Fibroblast of lung (primary cell): ENCODE measurements at regions not wholly inside any gene's neighbourhood (a gene's known extent, or its start where the extent isn't known, plus 50 kb on each side); places are given as distances from the start of the nearest gene placed in this dataset.

ENCODE experiments used
- DNase-seq, 2 donors: peaks; one replicate each; pipeline versions ENCODE4 v3.0.0 to v3.0.0-alpha.2; 2010; ENCODE audit warnings: low read depth in 2 of 2
- H2AFZ ChIP-seq: 2 replicates; pipeline ENCODE4 v1.5.1; 2012; ENCODE audit warnings: low read length, control low read depth, inconsistent platforms
- H3K27ac ChIP-seq: 2 replicates; pipeline ENCODE4 v1.5.1; 2011; ENCODE audit warnings: low read length, control low read depth; ENCODE audit not compliant: insufficient read depth
- H3K27me3 ChIP-seq: 2 replicates; pipeline ENCODE4 v1.5.1; 2011; ENCODE audit warnings: mild to moderate bottlenecking, low read length; ENCODE audit not compliant: control insufficient read depth, insufficient read depth
- H3K36me3 ChIP-seq: 2 replicates; pipeline ENCODE4 v1.5.1; 2011; ENCODE audit warnings: low read length; ENCODE audit not compliant: control insufficient read depth, insufficient read depth
- H3K4me1 ChIP-seq: 2 replicates; pipeline ENCODE4 v1.5.1; 2011; ENCODE audit warnings: low read length; ENCODE audit not compliant: control insufficient read depth, insufficient read depth; ENCODE audit errors: extremely low read depth
- H3K4me2 ChIP-seq: 2 replicates; pipeline ENCODE4 v1.5.1; 2011; ENCODE audit warnings: low read length, control low read depth; ENCODE audit not compliant: insufficient read depth; ENCODE audit errors: extremely low read depth
- H3K4me3 ChIP-seq, 4 experiments: fragments of 200-600 bp in 1 of 4; sonication (generic) in 1 of 4; replicated peaks in 1 of 4; 2 replicates each; pipeline ENCODE4 v1.5.1; 2011 to 2016; ENCODE audit warnings: low read length in 4 of 4, low read depth in 3 of 4, mild to moderate bottlenecking in 3 of 4, control low read depth in 2 of 4, inconsistent platforms in 1 of 4, mixed read lengths in 1 of 4; ENCODE audit not compliant: insufficient read depth in 1 of 4; ENCODE audit errors: control extremely low read depth in 1 of 4
- H3K79me2 ChIP-seq: 2 replicates; pipeline ENCODE4 v1.5.1; 2012; ENCODE audit warnings: mild to moderate bottlenecking, low read length, inconsistent platforms; ENCODE audit not compliant: control insufficient read depth, insufficient read depth
- H3K9ac ChIP-seq: 2 replicates; pipeline ENCODE4 v1.5.1; 2011; ENCODE audit warnings: mild to moderate bottlenecking, low read length, control low read depth; ENCODE audit not compliant: insufficient read depth
- H3K9me3 ChIP-seq: 2 replicates; pipeline ENCODE4 v1.5.1; 2012; ENCODE audit warnings: low read depth, low read length; ENCODE audit not compliant: control insufficient read depth, insufficient read depth
- H4K20me1 ChIP-seq: 2 replicates; pipeline ENCODE4 v1.5.1; 2011; ENCODE audit warnings: low read length; ENCODE audit not compliant: control insufficient read depth, insufficient read depth; ENCODE audit errors: extremely low read depth
- EZH2 ChIP-seq: IDR thresholded peaks from 2 replicates; pipeline ENCODE4 v1.5.1; 2012; ENCODE audit warnings: low read length, control low read depth, mild to moderate bottlenecking; ENCODE audit errors: missing control alignments
- TF ChIP-seq, protein P1 (sequence below), 2 donors: IDR thresholded peaks in 1 of 2; conservative IDR thresholded peaks in 1 of 2; 1 replicate in 1 of 2; 2 replicates in 1 of 2; pipeline ENCODE4 v1.5.1; 2011 to 2012; ENCODE audit warnings: low read length in 2 of 2, control low read depth in 1 of 2, inconsistent platforms in 1 of 2, low read depth in 1 of 2, mild to moderate bottlenecking in 1 of 2

DNA sequence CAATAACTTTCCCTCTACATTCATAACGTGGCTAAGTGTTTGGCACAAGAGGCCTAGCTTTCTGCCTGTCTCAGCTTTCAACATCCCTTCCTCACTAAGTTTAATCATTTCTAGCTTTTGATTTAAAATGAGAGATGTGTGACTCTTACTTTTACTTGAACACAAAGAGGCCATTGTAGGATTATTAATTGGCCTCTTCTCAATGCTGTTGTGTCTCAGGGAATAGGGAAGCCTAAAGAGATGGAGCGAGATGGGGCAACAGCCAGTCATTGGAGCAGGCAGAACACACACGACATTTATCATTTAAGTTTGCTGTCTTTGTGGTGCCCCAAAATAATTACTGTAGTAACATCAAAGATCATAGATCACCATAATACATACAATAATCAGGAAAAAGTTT is 167.1 kb upstream of the TRIM24 start:
- H3K9ac ChIP-seq = no peak overlapping the region
- no peaks in the 10 kb centered on the region for H3K9me3 ChIP-seq
- no peak overlapping the region for H2AFZ ChIP-seq
- no peaks in the 10 kb centered on the region for H3K27me3 ChIP-seq
- H3K36me3 ChIP-seq = no peaks in the 10 kb centered on the region
- TF ChIP-seq EZH2 = no peak
- TF ChIP-seq, protein P1, sequence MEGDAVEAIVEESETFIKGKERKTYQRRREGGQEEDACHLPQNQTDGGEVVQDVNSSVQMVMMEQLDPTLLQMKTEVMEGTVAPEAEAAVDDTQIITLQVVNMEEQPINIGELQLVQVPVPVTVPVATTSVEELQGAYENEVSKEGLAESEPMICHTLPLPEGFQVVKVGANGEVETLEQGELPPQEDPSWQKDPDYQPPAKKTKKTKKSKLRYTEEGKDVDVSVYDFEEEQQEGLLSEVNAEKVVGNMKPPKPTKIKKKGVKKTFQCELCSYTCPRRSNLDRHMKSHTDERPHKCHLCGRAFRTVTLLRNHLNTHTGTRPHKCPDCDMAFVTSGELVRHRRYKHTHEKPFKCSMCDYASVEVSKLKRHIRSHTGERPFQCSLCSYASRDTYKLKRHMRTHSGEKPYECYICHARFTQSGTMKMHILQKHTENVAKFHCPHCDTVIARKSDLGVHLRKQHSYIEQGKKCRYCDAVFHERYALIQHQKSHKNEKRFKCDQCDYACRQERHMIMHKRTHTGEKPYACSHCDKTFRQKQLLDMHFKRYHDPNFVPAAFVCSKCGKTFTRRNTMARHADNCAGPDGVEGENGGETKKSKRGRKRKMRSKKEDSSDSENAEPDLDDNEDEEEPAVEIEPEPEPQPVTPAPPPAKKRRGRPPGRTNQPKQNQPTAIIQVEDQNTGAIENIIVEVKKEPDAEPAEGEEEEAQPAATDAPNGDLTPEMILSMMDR (conservative IDR thresholded peaks at IDR 0.05 in 1 of 2, IDR thresholded peaks at IDR 0.05 in 1 of 2; ENCODE audit: low read depth in 1 of 2, low read length in 2 of 2) = no peak
- H3K27ac ChIP-seq = no peak overlapping the region
- no peak overlapping the region for H3K4me2 ChIP-seq
- H3K4me3 ChIP-seq = no peak overlapping the region
- no peaks in the 10 kb centered on the region for H3K4me1 ChIP-seq
- no peaks in the 10 kb centered on the region for H3K79me2 ChIP-seq
- no peaks in the 10 kb centered on the region for H4K20me1 ChIP-seq
- no peak for DNase-seq

- Histone ChIP-seq H3K9me3 (no peaks in the 10 kb centered on the region), H3K4me3 (no peak overlapping the region), H4K20me1 (no peaks in the 10 kb centered on the region), H2AFZ (no peak overlapping the region), H3K27ac (no peak overlapping the region), H3K79me2 (no peaks in the 10 kb centered on the region), H3K4me1 (no peaks in the 10 kb centered on the region), H3K4me2 (no peak overlapping the region), H3K36me3 (no peaks in the 10 kb centered on the region), H3K27me3 (no peaks in the 10 kb centered on the region), H3K9ac (no peak overlapping the region)
- DNase-seq = no peak
- TF ChIP-seq EZH2 = no peak
- TF ChIP-seq, protein P1 (conservative IDR thresholded peaks at IDR 0.05 in 1 of 2, IDR thresholded peaks at IDR 0.05 in 1 of 2; ENCODE audit: low read depth in 1 of 2, low read length in 2 of 2) = no peak
Measured at GRCh38 chr7:138295049-138295637, 164.9 kb upstream of the TRIM24 start.

DNA sequence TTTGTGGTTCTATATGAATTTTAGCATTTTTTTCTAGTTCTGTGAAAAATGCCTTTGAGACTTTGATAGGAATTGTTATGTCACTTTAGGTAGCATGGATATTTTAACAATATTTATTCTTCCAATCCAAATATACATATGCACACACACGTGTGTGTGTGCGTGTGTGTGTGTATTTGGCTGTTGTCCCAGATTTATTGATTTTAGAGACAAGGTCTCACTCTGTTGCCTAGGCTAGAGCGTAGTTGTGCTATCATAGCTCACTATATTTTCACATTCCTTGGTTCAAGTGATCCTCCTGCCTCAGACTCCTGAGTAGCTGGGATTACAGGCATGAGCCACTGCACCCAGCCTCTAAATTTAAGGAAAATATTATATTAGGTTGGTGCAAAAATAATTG is 162.5 kb upstream of the TRIM24 start:
- Histone ChIP-seq H3K36me3 (no peaks in the 10 kb centered on the region), H3K4me3 (no peak overlapping the region), H3K27ac (no peak overlapping the region), H3K4me1 (no peaks in the 10 kb centered on the region), H3K4me2 (no peak overlapping the region), H3K9ac (no peak overlapping the region), H3K27me3 (no peaks in the 10 kb centered on the region), H2AFZ (no peak overlapping the region), H3K9me3 (no peaks in the 10 kb centered on the region), H3K79me2 (no peaks in the 10 kb centered on the region), H4K20me1 (no peaks in the 10 kb centered on the region)
- DNase-seq = no peak
- TF ChIP-seq EZH2 = no peak
- TF ChIP-seq, protein P1 (conservative IDR thresholded peaks at IDR 0.05 in 1 of 2, IDR thresholded peaks at IDR 0.05 in 1 of 2; ENCODE audit: low read depth in 1 of 2, low read length in 2 of 2) = no peak
